ENCODE measurements at regions not wholly inside any gene's neighbourhood (a gene's known extent, or its start where the extent isn't known, plus 50 kb on each side); places are given as distances from the start of the nearest gene placed in this dataset.

- ChIA-PET POLR2A (no interaction called here), CTCF (no interaction called here)
- no peak overlapping the region for H3K4me3 Mint-ChIP-seq
- peaks cover 11% of the 10 kb centered on the region for H3K36me3 Mint-ChIP-seq (ENCODE audit: low read depth)
- no peak for DNase-seq
- peaks cover 10% of the 10 kb centered on the region for H3K9me3 Mint-ChIP-seq
- peaks cover 11% of the 10 kb centered on the region for H3K4me1 Mint-ChIP-seq
- H3K27ac Mint-ChIP-seq = no peak overlapping the region
- no peaks in the 10 kb centered on the region for H3K27me3 Mint-ChIP-seq
Measured at GRCh38 chr5:82384034-82384750, 106.0 kb upstream of the RPS23 start.

DNA sequence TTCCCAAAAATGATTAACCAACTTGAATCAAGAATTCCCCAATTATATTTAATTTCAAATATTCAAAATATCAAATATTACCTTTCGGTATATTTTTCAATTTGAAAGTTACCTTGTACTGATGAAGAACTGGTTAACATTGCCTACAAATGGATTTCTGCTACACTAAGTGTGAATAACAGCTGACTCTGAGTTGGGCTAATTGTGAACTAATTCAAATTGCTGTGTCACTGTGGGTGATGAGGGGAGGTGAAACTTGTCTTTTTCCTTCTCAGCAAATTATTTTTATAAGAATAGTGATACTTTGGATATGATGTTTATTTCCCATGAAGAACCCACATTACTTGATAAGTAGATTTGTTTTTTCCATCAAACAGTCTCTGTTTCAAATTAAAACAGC, 103.4 kb upstream of the RPS23 start:
- Mint-ChIP-seq H3K27me3 (no peaks in the 10 kb centered on the region), H3K4me3 (no peak overlapping the region), H3K9me3 (peaks cover 9% of the 10 kb centered on the region), H3K4me1 (no peaks in the 10 kb centered on the region), H3K27ac (no peak overlapping the region), H3K36me3 (ENCODE audit: low read depth) (peaks cover 7% of the 10 kb centered on the region)
- ChIA-PET CTCF (no interaction called here), POLR2A (no interaction called here)
- no peak for DNase-seq

DNA sequence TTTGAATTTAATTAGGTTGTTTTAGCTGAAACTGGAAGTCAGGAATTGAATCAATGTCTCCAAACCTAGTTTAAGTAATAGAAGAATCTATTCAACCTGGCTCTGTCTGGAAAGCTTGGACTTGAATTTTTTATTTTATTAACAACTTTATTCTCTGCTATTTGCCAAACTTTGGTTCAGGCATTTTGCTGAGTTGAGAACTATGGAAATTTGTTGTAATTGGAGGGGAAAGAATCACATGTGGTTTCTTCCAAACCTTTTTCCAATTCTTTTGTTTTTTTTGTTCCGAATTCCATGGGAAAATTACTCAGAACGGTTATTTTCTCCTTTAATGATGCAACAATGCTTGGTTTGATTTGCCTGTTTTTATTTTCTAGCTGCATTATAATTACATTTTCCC, 98.2 kb upstream of the RPS23 start:
- peaks cover 16% of the 10 kb centered on the region for H3K36me3 Mint-ChIP-seq (ENCODE audit: low read depth)
- no peak overlapping the region for H3K27ac Mint-ChIP-seq
- H3K27me3 Mint-ChIP-seq = no peaks in the 10 kb centered on the region
- DNase-seq = no peak
- no peak overlapping the region for H3K4me3 Mint-ChIP-seq
- ChIA-PET POLR2A (no interaction called here), CTCF (interaction anchor here (1.0 kb wide), 1 partner anchor 18 kb away, joined by 3 read pairs; no protein-coding TSS in a partner anchor)
- H3K9me3 Mint-ChIP-seq = peaks cover 27% of the 10 kb centered on the region
- peaks cover 12% of the 10 kb centered on the region for H3K4me1 Mint-ChIP-seq

- no peak overlapping the region for H3K4me3 Mint-ChIP-seq
- no peak for DNase-seq
- peaks cover 12% of the 10 kb centered on the region for H3K4me1 Mint-ChIP-seq
- H3K27me3 Mint-ChIP-seq = no peaks in the 10 kb centered on the region
- ChIA-PET CTCF (interaction anchor here (1.0 kb wide), 1 partner anchor 17 kb away, joined by 3 read pairs; no protein-coding TSS in a partner anchor), POLR2A (no interaction called here)
- peaks cover 26% of the 10 kb centered on the region for H3K9me3 Mint-ChIP-seq
- peaks cover 16% of the 10 kb centered on the region for H3K36me3 Mint-ChIP-seq (ENCODE audit: low read depth)
- H3K27ac Mint-ChIP-seq = no peak overlapping the region
Measured at GRCh38 chr5:82375488-82376244, 97.5 kb upstream of the RPS23 start.

DNA sequence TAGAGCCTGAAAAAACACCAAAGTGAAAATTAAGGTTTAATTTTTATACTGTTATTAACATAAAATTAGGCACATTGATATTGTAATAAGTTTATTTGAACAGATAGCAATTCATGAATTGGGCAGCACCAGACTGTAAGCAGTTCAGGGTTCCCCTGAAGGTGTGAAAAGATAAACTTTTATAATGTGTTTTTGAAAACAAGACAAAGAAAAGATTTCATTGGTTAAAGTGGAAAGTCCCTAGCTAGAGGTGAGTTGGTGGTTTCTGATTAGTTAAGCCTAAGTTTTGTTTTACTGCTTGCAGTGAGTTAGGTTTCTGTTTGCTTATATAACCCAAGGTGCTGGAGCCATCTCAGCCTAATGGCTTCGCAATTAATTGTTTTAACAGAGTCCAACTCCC, 96.5 kb upstream of the RPS23 start:
- CTCF ChIA-PET = no interaction called here
- POLR2A ChIA-PET = no interaction called here
- Mint-ChIP-seq H3K9me3 (peaks cover 21% of the 10 kb centered on the region), H3K4me3 (no peak overlapping the region), H3K27me3 (no peaks in the 10 kb centered on the region), H3K27ac (no peak overlapping the region), H3K36me3 (ENCODE audit: low read depth) (peaks cover 13% of the 10 kb centered on the region), H3K4me1 (peaks cover 12% of the 10 kb centered on the region)
- DNase-seq = no peak

- CTCF ChIA-PET = interaction anchor here (1.7 to 2.0 kb wide), 2 partner anchors 10 to 15 kb away, joined by 5 to 8 read pairs; no protein-coding TSS in a partner anchor
- H3K9me3 Mint-ChIP-seq = peaks cover 4% of the 10 kb centered on the region
- H3K36me3 Mint-ChIP-seq (ENCODE audit: low read depth) = no peaks in the 10 kb centered on the region
- DNase-seq = no peak
- H3K4me3 Mint-ChIP-seq = no peak overlapping the region
- POLR2A ChIA-PET = no interaction called here
- peaks cover 9% of the 10 kb centered on the region for H3K4me1 Mint-ChIP-seq
- H3K27ac Mint-ChIP-seq = no peak overlapping the region
- H3K27me3 Mint-ChIP-seq = no peaks in the 10 kb centered on the region
Measured at GRCh38 chr5:82367930-82368329, 89.8 kb upstream of the RPS23 start.

- Mint-ChIP-seq H3K9me3 (peaks cover 2% of the 10 kb centered on the region), H3K36me3 (ENCODE audit: low read depth) (no peaks in the 10 kb centered on the region), H3K27ac (no peak overlapping the region), H3K27me3 (peaks cover 2% of the 10 kb centered on the region), H3K4me1 (peaks cover 20% of the 10 kb centered on the region), H3K4me3 (no peak overlapping the region)
- CTCF ChIA-PET = interaction anchor here (1.4 kb wide), 1 partner anchor 13 kb away, joined by 7 read pairs; no protein-coding TSS in a partner anchor
- POLR2A ChIA-PET = interaction anchor here (1.4 kb wide), 1 partner anchor 711 kb away, joined by 4 read pairs; the partner anchor contains the start of genes TMEM167A and XRCC4
- no peak for DNase-seq
Measured at GRCh38 chr5:82365744-82366228, 87.6 kb upstream of the RPS23 start.

GRCh38 chr5:82365026-82365425, 86.9 kb upstream of the RPS23 start:
- Mint-ChIP-seq H3K9me3 (peaks cover 2% of the 10 kb centered on the region), H3K27ac (no peak overlapping the region), H3K27me3 (peaks cover 2% of the 10 kb centered on the region), H3K4me1 (peaks cover 28% of the 10 kb centered on the region), H3K4me3 (no peak overlapping the region), H3K36me3 (ENCODE audit: low read depth) (peaks cover 3% of the 10 kb centered on the region)
- DNase-seq = no peak
- CTCF ChIA-PET = interaction anchor here (1.4 kb wide), 1 partner anchor 12 kb away, joined by 7 read pairs; no protein-coding TSS in a partner anchor
- POLR2A ChIA-PET = interaction anchor here (1.4 kb wide), 1 partner anchor 712 kb away, joined by 4 read pairs; the partner anchor contains the start of genes TMEM167A and XRCC4

- Mint-ChIP-seq H3K27me3 (peaks cover 2% of the 10 kb centered on the region), H3K36me3 (ENCODE audit: low read depth) (peaks cover 3% of the 10 kb centered on the region), H3K4me1 (peaks cover 33% of the 10 kb centered on the region), H3K4me3 (no peak overlapping the region), H3K9me3 (peaks cover 2% of the 10 kb centered on the region), H3K27ac (no peak overlapping the region)
- no peak for DNase-seq
- POLR2A ChIA-PET = interaction anchor here (1.4 kb wide), 1 partner anchor 713 kb away, joined by 4 read pairs; the partner anchor contains the start of genes TMEM167A and XRCC4
- CTCF ChIA-PET = no interaction called here
Measured at GRCh38 chr5:82364497-82364896, 86.3 kb upstream of the RPS23 start.

DNA sequence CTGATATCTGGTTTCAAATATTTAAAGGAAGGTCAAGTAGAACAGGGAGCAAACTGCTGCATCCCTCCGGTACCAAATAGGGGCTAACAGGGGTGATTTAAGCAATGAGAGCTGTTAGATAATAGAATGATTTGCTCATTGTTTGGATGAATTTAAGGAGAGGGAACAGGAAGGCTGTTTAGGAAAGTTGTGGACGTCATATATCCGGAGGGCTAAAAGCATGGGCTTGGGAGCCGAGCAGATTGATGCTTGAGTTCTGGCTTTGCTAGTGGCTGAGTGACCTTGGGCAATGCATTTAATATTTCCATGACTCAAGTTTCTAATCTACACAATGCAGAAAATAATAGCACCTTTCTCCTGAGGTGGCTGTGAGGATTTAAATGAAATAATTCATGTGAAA, 85.4 kb upstream of the RPS23 start:
- Mint-ChIP-seq H3K27me3 (peaks cover 2% of the 10 kb centered on the region), H3K9me3 (no peaks in the 10 kb centered on the region)

GRCh38 chr5:82362636-82363035, 84.5 kb upstream of the RPS23 start:
- ChIA-PET POLR2A (no interaction called here), CTCF (interaction anchor here (1.3 kb wide), 1 partner anchor 1111 kb away, joined by 3 read pairs; no protein-coding TSS in a partner anchor)
- H3K4me3 Mint-ChIP-seq = no peak overlapping the region
- H3K36me3 Mint-ChIP-seq (ENCODE audit: low read depth) = peaks cover 3% of the 10 kb centered on the region
- no peaks in the 10 kb centered on the region for H3K9me3 Mint-ChIP-seq
- H3K27me3 Mint-ChIP-seq = peaks cover 2% of the 10 kb centered on the region
- DNase-seq = no peak
- peaks cover 50% of the 10 kb centered on the region for H3K4me1 Mint-ChIP-seq
- no peak overlapping the region for H3K27ac Mint-ChIP-seq

More for the DNA sequence above, 85.4 kb upstream of the RPS23 start:
- DNase-seq = no peak
- peaks cover 41% of the 10 kb centered on the region for H3K4me1 Mint-ChIP-seq
- POLR2A ChIA-PET = no interaction called here
- CTCF ChIA-PET = no interaction called here
- H3K27ac Mint-ChIP-seq = no peak overlapping the region
- no peak overlapping the region for H3K4me3 Mint-ChIP-seq
- H3K36me3 Mint-ChIP-seq (ENCODE audit: low read depth) = peaks cover 3% of the 10 kb centered on the region

DNA sequence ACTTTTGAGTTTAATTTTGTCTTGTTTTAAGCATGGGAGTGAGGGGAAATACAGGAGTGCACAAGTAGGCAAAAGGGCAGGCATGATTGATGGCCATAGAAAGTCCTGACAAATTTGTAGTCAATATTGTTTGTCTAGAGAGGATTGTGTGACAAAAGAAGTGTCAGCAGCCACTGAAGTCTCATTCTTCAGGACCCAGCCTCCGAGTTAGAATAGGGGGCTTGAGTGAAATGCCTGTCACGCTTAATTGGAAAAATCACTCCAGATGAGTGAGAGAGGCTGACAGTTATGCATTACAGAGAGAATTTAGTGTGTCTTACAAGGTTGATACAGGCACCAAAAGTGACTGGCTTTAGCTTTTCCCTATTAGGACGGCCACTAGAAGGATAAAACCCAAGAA, 81.9 kb upstream of the RPS23 start:
- Mint-ChIP-seq H3K36me3 (ENCODE audit: low read depth) (peaks cover 3% of the 10 kb centered on the region), H3K27me3 (peaks cover 2% of the 10 kb centered on the region), H3K4me3 (no peak overlapping the region), H3K4me1 (peaks cover 59% of the 10 kb centered on the region), H3K9me3 (no peaks in the 10 kb centered on the region), H3K27ac (no peak overlapping the region)
- no peak for DNase-seq
- ChIA-PET CTCF (interaction anchor here (0.6 to 1.6 kb wide), 2 partner anchors 8 to 10 kb away, joined by 3 to 5 read pairs; no protein-coding TSS in a partner anchor), POLR2A (no interaction called here)

GRCh38 chr5:82359272-82359671, 81.1 kb upstream of the RPS23 start:
- H3K4me3 Mint-ChIP-seq = no peak overlapping the region
- H3K4me1 Mint-ChIP-seq = peaks cover 66% of the 10 kb centered on the region
- H3K36me3 Mint-ChIP-seq (ENCODE audit: low read depth) = peaks cover 3% of the 10 kb centered on the region
- ChIA-PET POLR2A (no interaction called here), CTCF (interaction anchor here (0.6 kb wide), 1 partner anchor 943 kb away, joined by 3 read pairs; no protein-coding TSS in a partner anchor)
- no peaks in the 10 kb centered on the region for H3K9me3 Mint-ChIP-seq
- H3K27ac Mint-ChIP-seq = no peak overlapping the region
- DNase-seq = no peak
- H3K27me3 Mint-ChIP-seq = peaks cover 2% of the 10 kb centered on the region
